H1 (cell line): ENCODE measurements at regions not wholly inside any gene's neighbourhood (a gene's known extent, or its start where the extent isn't known, plus 50 kb on each side); places are given as distances from the start of the nearest gene placed in this dataset.

ENCODE experiments used
- CTCF ChIA-PET: fragments of 300-600 bp; sonication (Branson Sonifier 250); formaldehyde crosslinking; loops from one replicate; lab custom pipeline; 2021; ENCODE audit not compliant: partially characterized antibody; lab: Charles Lee
- POLR2A ChIA-PET: fragments of 300-600 bp; sonication (Branson Sonifier 250); formaldehyde crosslinking; loops from one replicate; lab custom pipeline; 2021; ENCODE audit warnings: inconsistent platforms; ENCODE audit not compliant: partially characterized antibody; lab: Charles Lee
- DNase-seq, 2 experiments: peaks; one replicate each; pipeline versions ENCODE4 v3.0.0 to v3.0.0-alpha.2; 2010 to 2022; ENCODE audit warnings: low spot score in 2 of 2, low read depth in 1 of 2, mixed read lengths in 1 of 2
- FAIRE-seq: peaks from 2 replicates; lab custom pipeline; 2011; peaks lifted over from hg19 to GRCh38; lab: Jason Lieb, UNC
- H2AFZ ChIP-seq: 2 replicates; pipeline ENCODE4 v1.8.1; 2012; ENCODE audit warnings: low read length, inconsistent platforms
- H2AK5ac ChIP-seq: 2 replicates; pipeline ENCODE4 v1.6.1; 2013; ENCODE audit warnings: low read depth, low read length
- H2BK120ac ChIP-seq: replicated peaks from 2 replicates; pipeline ENCODE3; 2013; ENCODE audit warnings: low read depth, low read length, inconsistent platforms
- H2BK12ac ChIP-seq: 2 replicates; pipeline ENCODE4 v1.6.1; 2013; ENCODE audit warnings: low read depth, low read length
- H2BK15ac ChIP-seq: 2 replicates; pipeline ENCODE4 v1.6.1; 2013; ENCODE audit warnings: low read length
- H2BK20ac ChIP-seq: 2 replicates; pipeline ENCODE4 v1.6.1; 2013; ENCODE audit warnings: low read length
- H2BK5ac ChIP-seq: 2 replicates; pipeline ENCODE4 v1.6.1; 2013; ENCODE audit warnings: low read depth, low read length
- H3K14ac ChIP-seq: 2 replicates; pipeline ENCODE4 v1.6.1; 2013; ENCODE audit warnings: inconsistent platforms; ENCODE audit not compliant: insufficient read length
- H3K18ac ChIP-seq: 2 replicates; pipeline ENCODE4 v1.6.1; 2013; ENCODE audit warnings: low read length; ENCODE audit errors: extremely low read depth
- H3K23ac ChIP-seq: 2 replicates; pipeline ENCODE4 v1.6.1; 2013; ENCODE audit warnings: inconsistent platforms; ENCODE audit not compliant: insufficient read length
- H3K23me2 ChIP-seq: 2 replicates; pipeline ENCODE4 v1.6.1; 2013; ENCODE audit warnings: low read depth, low read length
- H3K27ac ChIP-seq: 2 replicates; pipeline ENCODE4 v1.6.1; 2011; ENCODE audit warnings: low read depth, low read length, inconsistent platforms
- H3K27me3 ChIP-seq, 4 experiments: replicated peaks in 1 of 4; 1 replicate in 1 of 4; 2 replicates in 3 of 4; pipeline versions ENCODE4 v1.6.1 to v1.8.1; 2011 to 2013; ENCODE audit warnings: low read length in 3 of 4, mild to moderate bottlenecking in 3 of 4, inconsistent platforms in 2 of 4, mixed read lengths in 2 of 4, moderate library complexity in 1 of 4; ENCODE audit not compliant: control insufficient read depth in 3 of 4, insufficient read depth in 3 of 4; ENCODE audit errors: extremely low read depth in 1 of 4
- H3K36me3 ChIP-seq, 4 experiments: 2 replicates each; pipeline versions ENCODE4 v1.6.1 to v1.8.1; 2011 to 2013; ENCODE audit warnings: mild to moderate bottlenecking in 4 of 4, low read length in 3 of 4, moderate library complexity in 2 of 4, control low read depth in 1 of 4, inconsistent platforms in 1 of 4; ENCODE audit not compliant: insufficient read depth in 4 of 4, control insufficient read depth in 2 of 4
- H3K4ac ChIP-seq: replicated peaks from 2 replicates; pipeline ENCODE3; 2013; ENCODE audit warnings: low read length, low read depth, mixed read lengths, inconsistent platforms; ENCODE audit not compliant: insufficient read length
- H3K4me1 ChIP-seq, 4 experiments: replicated peaks in 1 of 4; 1 replicate in 1 of 4; 2 replicates in 3 of 4; pipeline versions ENCODE4 v1.6.1 to v1.8.1; 2011 to 2013; ENCODE audit warnings: low read length in 3 of 4, inconsistent platforms in 2 of 4, mixed read lengths in 1 of 4; ENCODE audit not compliant: insufficient read depth in 4 of 4, control insufficient read depth in 3 of 4
- H3K4me2 ChIP-seq, 2 experiments: 2 replicates each; pipeline versions ENCODE4 v1.6.1 to v1.8.1; 2011 to 2013; ENCODE audit warnings: low read depth in 2 of 2, low read length in 2 of 2, control low read depth in 1 of 2, inconsistent platforms in 1 of 2, mild to moderate bottlenecking in 1 of 2; ENCODE audit not compliant: insufficient read depth in 1 of 2
- H3K4me3 ChIP-seq, 4 experiments: fragments of 200-600, 300-600 bp in 1 of 4; sonication (generic), shearing (Covaris generic), sonication (Bioruptor Twin) in 1 of 4; 2 replicates each; pipeline versions ENCODE4 v1.5.1 to v1.8.1; 2011 to 2016; ENCODE audit warnings: low read length in 4 of 4, low read depth in 3 of 4, control low read depth in 2 of 4, inconsistent platforms in 2 of 4, mild to moderate bottlenecking in 2 of 4, mixed read lengths in 1 of 4, moderate library complexity in 1 of 4; ENCODE audit not compliant: insufficient read depth in 2 of 4; ENCODE audit errors: extremely low read depth in 1 of 4
- H3K56ac ChIP-seq: replicated peaks from 2 replicates; pipeline ENCODE3; 2013; ENCODE audit warnings: low read depth, mild to moderate bottlenecking, mixed read lengths, low read length, inconsistent platforms; ENCODE audit not compliant: insufficient read length
- H3K79me1 ChIP-seq: 2 replicates; pipeline ENCODE4 v1.6.1; 2013; ENCODE audit warnings: low read depth, low read length, control low read depth
- H3K79me2 ChIP-seq, 2 experiments: 2 replicates each; pipeline versions ENCODE4 v1.6.1 to v1.8.1; 2012 to 2013; ENCODE audit warnings: low read length in 2 of 2, mild to moderate bottlenecking in 2 of 2, inconsistent platforms in 1 of 2; ENCODE audit not compliant: insufficient read depth in 2 of 2, control insufficient read depth in 1 of 2
- H3K9ac ChIP-seq, 4 experiments: replicated peaks in 1 of 4; 1 replicate in 1 of 4; 2 replicates in 3 of 4; pipeline versions ENCODE4 v1.6.1 to v1.8.1; 2011 to 2013; ENCODE audit warnings: low read depth in 3 of 4, low read length in 3 of 4, control low read depth in 2 of 4, mild to moderate bottlenecking in 2 of 4, moderate library complexity in 2 of 4, inconsistent platforms in 1 of 4; ENCODE audit errors: extremely low read depth in 1 of 4
- H3K9me3 ChIP-seq, 2 experiments: 2 replicates each; pipeline versions ENCODE4 v1.6.1 to v1.8.1; 2012 to 2013; ENCODE audit warnings: mild to moderate bottlenecking in 2 of 2, moderate library complexity in 2 of 2, control low read depth in 1 of 2, inconsistent platforms in 1 of 2, low read depth in 1 of 2, low read length in 1 of 2, mixed read lengths in 1 of 2; ENCODE audit not compliant: insufficient read depth in 2 of 2
- H4K20me1 ChIP-seq, 2 experiments: replicated peaks in 1 of 2; 2 replicates each; pipeline versions ENCODE3 to v1.8.1; 2011 to 2013; ENCODE audit warnings: inconsistent platforms in 2 of 2, low read length in 2 of 2, mild to moderate bottlenecking in 1 of 2; ENCODE audit not compliant: insufficient read depth in 2 of 2, control insufficient read depth in 1 of 2
- H4K5ac ChIP-seq: 2 replicates; pipeline ENCODE4 v1.6.1; 2013; ENCODE audit warnings: low read length, low read depth, mixed read lengths, inconsistent platforms; ENCODE audit not compliant: insufficient read length
- H4K8ac ChIP-seq: 2 replicates; pipeline ENCODE4 v1.8.0; 2013; ENCODE audit warnings: mild to moderate bottlenecking, moderate library complexity, low read length, inconsistent platforms; ENCODE audit not compliant: insufficient read depth; ENCODE audit errors: extremely low read depth
- H4K91ac ChIP-seq: replicated peaks from 2 replicates; pipeline ENCODE3; 2013; ENCODE audit warnings: low read length, mixed read lengths, inconsistent platforms; ENCODE audit not compliant: insufficient read length
- BACH1 ChIP-seq: IDR thresholded peaks from 2 replicates; pipeline ENCODE4 v1.6.1; 2012; ENCODE audit warnings: low read length, improper control_type of control experiment
- CBX8 ChIP-seq: fragments of 300-800, 300-1000 bp; sonication (generic); IDR thresholded peaks from 2 replicates; pipeline ENCODE4 v1.7.1; 2016; ENCODE audit warnings: low read depth, low read length, borderline replicate concordance
- SIRT6 ChIP-seq: IDR thresholded peaks from one replicate; pipeline ENCODE4 v1.7.1; 2012; ENCODE audit warnings: low read length, inconsistent platforms
- TAF7 ChIP-seq: optimal IDR thresholded peaks from 2 replicates; pipeline ENCODE3; 2011; ENCODE audit warnings: low read depth, mild to moderate bottlenecking, inconsistent platforms, low read length, moderate library complexity, borderline replicate concordance

DNA sequence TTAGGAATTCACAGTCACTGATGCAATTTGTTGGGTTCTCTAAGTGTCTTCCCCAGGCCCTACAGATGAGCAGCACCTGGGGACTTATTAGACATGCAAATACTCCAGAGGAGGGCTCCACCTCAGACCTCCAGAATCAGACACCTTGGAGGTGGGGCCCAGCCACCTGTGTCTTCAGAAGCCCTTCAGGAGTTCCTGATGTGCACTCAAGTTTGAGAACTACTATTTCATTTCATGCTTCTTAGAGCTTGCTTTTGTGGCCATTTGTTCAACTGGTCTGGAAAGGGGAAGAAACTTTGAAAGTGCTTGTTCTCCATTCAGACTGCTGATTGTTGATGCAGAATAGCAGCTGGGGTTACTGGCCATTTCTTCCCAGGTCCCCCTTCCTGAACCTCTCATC is 472.0 kb downstream of the COG6 start:
- Histone ChIP-seq H2BK12ac (no peak overlapping the region), H3K36me3 (no peaks in the 10 kb centered on the region), H4K8ac (no peak overlapping the region), H3K9me3 (no peaks in the 10 kb centered on the region), H2BK15ac (no peak overlapping the region), H3K56ac (no peak overlapping the region), H3K23me2 (no peaks in the 10 kb centered on the region), H3K27me3 (no peaks in the 10 kb centered on the region), H2BK20ac (no peak overlapping the region), H4K5ac (no peak overlapping the region), H3K79me1 (no peaks in the 10 kb centered on the region), H2AK5ac (no peak overlapping the region), H3K79me2 (no peaks in the 10 kb centered on the region), H3K14ac (no peak overlapping the region), H3K4me1 (peaks cover 0 to 2% (median 1%) of the 10 kb centered on the region in 4 experiments; a peak in 2 of 7 replicates), H3K27ac (no peak overlapping the region), H4K91ac (no peak overlapping the region), H2BK5ac (no peak overlapping the region), H3K4me2 (no peak overlapping the region), H4K20me1 (peaks cover 0 to 2% of the 10 kb centered on the region in 2 experiments), H3K9ac (no peak overlapping the region), H2AFZ (no peak overlapping the region), H3K18ac (no peak overlapping the region), H3K23ac (no peak overlapping the region), H3K4ac (no peak overlapping the region), H2BK120ac (no peak overlapping the region), H3K4me3 (no peak overlapping the region)
- no peak for TF ChIP-seq SIRT6
- TF ChIP-seq CBX8: no peak
- TF ChIP-seq BACH1: no peak
- TF ChIP-seq TAF7: no peak
- FAIRE-seq: no peak
- no peak for DNase-seq
- CTCF ChIA-PET: interaction anchor here (1.1 to 1.9 kb wide), 2 partner anchors 10 to 13 kb away, joined by 4 read pairs; no protein-coding TSS in a partner anchor
- POLR2A ChIA-PET: interaction anchor here (0.7 kb wide), 1 partner anchor 375 kb away, joined by 3 read pairs; no protein-coding TSS in a partner anchor
